SH-SY5Y (cell line): ENCODE measurements at regions not wholly inside any gene's neighbourhood (a gene's known extent, or its start where the extent isn't known, plus 50 kb on each side); places are given as distances from the start of the nearest gene placed in this dataset.

Experiments
- GATA2 ChIP-seq: IDR thresholded peaks from 2 replicates; pipeline ENCODE4 v1.6.1; 2011; ENCODE audit warnings: mild to moderate bottlenecking, low read depth, low read length
- GATA3 ChIP-seq: IDR thresholded peaks from 2 replicates; pipeline ENCODE4 v1.6.1; 2011; ENCODE audit warnings: low read depth, mild to moderate bottlenecking, low read length, moderate library complexity

GRCh38 chr4:112770114-112770513 lies 133.2 kb downstream of the LARP7 start:
- TF ChIP-seq GATA2 (no peak), GATA3 (no peak)
